Colonic mucosa (tissue), 4 donors: ENCODE measurements at regions not wholly inside any gene's neighbourhood (a gene's known extent, or its start where the extent isn't known, plus 50 kb on each side); places are given as distances from the start of the nearest gene placed in this dataset.

Experiments
- DNase-seq: peaks from one replicate; pipeline ENCODE4 v3.0.0-alpha.2; 2020
- H3K27ac ChIP-seq: fragments of 200-600 bp; one replicate; pipeline ENCODE4 v1.8.0; 2021
- H3K27me3 ChIP-seq: fragments of 200-600 bp; one replicate; pipeline ENCODE4 v1.8.0; 2021
- H3K36me3 ChIP-seq: fragments of 200-600 bp; one replicate; pipeline ENCODE4 v1.8.0; 2021
- H3K4me1 ChIP-seq: fragments of 200-600 bp; one replicate; pipeline ENCODE4 v1.8.0; 2021; ENCODE audit warnings: mild to moderate bottlenecking
- H3K4me3 ChIP-seq: fragments of 200-600 bp; one replicate; pipeline ENCODE4 v1.8.0; 2021
- H3K9ac ChIP-seq, 2 donors: one replicate each; pipeline ENCODE4 v1.7.0; 2013; ENCODE audit warnings: control low read depth in 2 of 2, low read depth in 2 of 2, low read length in 2 of 2
- H3K9me3 ChIP-seq: fragments of 200-600 bp; one replicate; pipeline ENCODE4 v1.8.0; 2021
- CTCF ChIP-seq: fragments of 200-600 bp; IDR thresholded peaks from one replicate; pipeline ENCODE4 v1.8.0; 2022; ENCODE audit warnings: antibody characterized with exemption, mild to moderate bottlenecking
- intact Hi-C: fragments of 100-400 bp; cut with DNase I; formaldehyde crosslinking; loops from one replicate; pipeline ENCODE4 v1.14.1; 2022
- donor health status: healthy.
- donor health status: DM: no; HTN: no; CAD: no.
- donor health status: DM: no; HTN: no; CAD: no.

GRCh38 chr1:232393444-232394146, 236.3 kb downstream of the SIPA1L2 start:
- no peaks in the 10 kb centered on the region for H3K36me3 ChIP-seq
- DNase-seq: no peak
- intact Hi-C loops: no loop called here
- H3K4me1 ChIP-seq: no peaks in the 10 kb centered on the region
- H3K9me3 ChIP-seq: no peaks in the 10 kb centered on the region
- H3K27me3 ChIP-seq: no peaks in the 10 kb centered on the region
- no peak overlapping the region for H3K9ac ChIP-seq
- no peak overlapping the region for H3K4me3 ChIP-seq
- TF ChIP-seq CTCF: no peak
- H3K27ac ChIP-seq: no peak overlapping the region

- no peaks in the 10 kb centered on the region for H3K27me3 ChIP-seq
- H3K9me3 ChIP-seq: no peaks in the 10 kb centered on the region
- no peak for TF ChIP-seq CTCF
- no peaks in the 10 kb centered on the region for H3K4me1 ChIP-seq
- no peaks in the 10 kb centered on the region for H3K36me3 ChIP-seq
- intact Hi-C loops: no loop called here
- no peak overlapping the region for H3K4me3 ChIP-seq
- no peak for DNase-seq
- no peak overlapping the region for H3K27ac ChIP-seq
- H3K9ac ChIP-seq: no peak overlapping the region
These were observed 236.9 kb downstream of the SIPA1L2 start for GRCh38 chr1:232393010-232393409.

GRCh38 chr1:232390590-232390989, 239.3 kb downstream of the SIPA1L2 start:
- H3K9ac ChIP-seq: no peak overlapping the region
- no peaks in the 10 kb centered on the region for H3K9me3 ChIP-seq
- no peak overlapping the region for H3K27ac ChIP-seq
- H3K4me3 ChIP-seq: no peak overlapping the region
- no peak for DNase-seq
- no peak for TF ChIP-seq CTCF
- H3K27me3 ChIP-seq: no peaks in the 10 kb centered on the region
- no peaks in the 10 kb centered on the region for H3K36me3 ChIP-seq
- no peaks in the 10 kb centered on the region for H3K4me1 ChIP-seq
- intact Hi-C loops: no loop called here

GRCh38 chr1:232389744-232390143, 240.2 kb downstream of the SIPA1L2 start:
- no peaks in the 10 kb centered on the region for H3K27me3 ChIP-seq
- no peaks in the 10 kb centered on the region for H3K9me3 ChIP-seq
- intact Hi-C loops: no loop called here
- DNase-seq: peak; percentile 2
- no peak overlapping the region for H3K9ac ChIP-seq
- no peaks in the 10 kb centered on the region for H3K36me3 ChIP-seq
- no peak for TF ChIP-seq CTCF
- H3K4me1 ChIP-seq: no peaks in the 10 kb centered on the region
- H3K4me3 ChIP-seq: no peak overlapping the region
- no peak overlapping the region for H3K27ac ChIP-seq

- Histone ChIP-seq H3K9me3 (no peaks in the 10 kb centered on the region), H3K27ac (no peak overlapping the region), H3K9ac (no peak overlapping the region), H3K36me3 (no peaks in the 10 kb centered on the region), H3K27me3 (no peaks in the 10 kb centered on the region), H3K4me3 (no peak overlapping the region), H3K4me1 (no peaks in the 10 kb centered on the region)
- DNase-seq: no peak
- intact Hi-C loops: no loop called here
- no peak for TF ChIP-seq CTCF
These were observed 241.6 kb downstream of the SIPA1L2 start for GRCh38 chr1:232388363-232388762.
